ENCODE measurements at regions not wholly inside any gene's neighbourhood (a gene's known extent, or its start where the extent isn't known, plus 50 kb on each side); places are given as distances from the start of the nearest gene placed in this dataset.

DNA sequence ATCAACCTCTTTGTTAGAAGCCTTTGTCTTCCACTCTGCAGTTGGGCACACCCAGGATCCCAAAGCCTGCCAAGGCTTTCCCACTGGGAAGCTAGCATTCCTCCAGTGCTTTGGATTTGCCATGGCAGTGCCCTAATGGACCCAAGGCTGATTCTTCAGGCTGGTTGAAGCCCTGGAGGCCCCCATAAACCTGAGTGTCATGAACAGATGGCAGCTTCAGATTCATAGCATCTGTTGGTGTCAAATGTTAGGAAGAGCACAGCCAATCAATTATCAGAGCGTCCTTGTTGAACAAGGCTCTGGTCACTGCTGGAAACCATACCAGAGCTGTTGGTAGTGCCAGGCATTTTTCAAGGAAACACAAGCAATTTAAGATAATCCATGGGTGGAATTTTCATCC is 241.1 kb upstream of the KLF4 start:
- no peak overlapping the region for H3K4me3 ChIP-seq (ENCODE audit: low read depth, low read length)
- no peaks in the 10 kb centered on the region for H3K4me1 ChIP-seq (ENCODE audit: control insufficient read depth, insufficient read depth, low read length)
- no peaks in the 10 kb centered on the region for H3K9me3 ChIP-seq (ENCODE audit: control insufficient read depth, insufficient read depth, low read length)
- no peaks in the 10 kb centered on the region for H3K36me3 ChIP-seq (ENCODE audit: control insufficient read depth, insufficient read depth, low read length)
- H3K27ac ChIP-seq (ENCODE audit: low read depth, low read length), result no peak overlapping the region
- no peaks in the 10 kb centered on the region for H3K27me3 ChIP-seq (ENCODE audit: control insufficient read depth, insufficient read depth, low read length)
- H3K9ac ChIP-seq (ENCODE audit: low read depth, low read length), result no peak overlapping the region

DNA sequence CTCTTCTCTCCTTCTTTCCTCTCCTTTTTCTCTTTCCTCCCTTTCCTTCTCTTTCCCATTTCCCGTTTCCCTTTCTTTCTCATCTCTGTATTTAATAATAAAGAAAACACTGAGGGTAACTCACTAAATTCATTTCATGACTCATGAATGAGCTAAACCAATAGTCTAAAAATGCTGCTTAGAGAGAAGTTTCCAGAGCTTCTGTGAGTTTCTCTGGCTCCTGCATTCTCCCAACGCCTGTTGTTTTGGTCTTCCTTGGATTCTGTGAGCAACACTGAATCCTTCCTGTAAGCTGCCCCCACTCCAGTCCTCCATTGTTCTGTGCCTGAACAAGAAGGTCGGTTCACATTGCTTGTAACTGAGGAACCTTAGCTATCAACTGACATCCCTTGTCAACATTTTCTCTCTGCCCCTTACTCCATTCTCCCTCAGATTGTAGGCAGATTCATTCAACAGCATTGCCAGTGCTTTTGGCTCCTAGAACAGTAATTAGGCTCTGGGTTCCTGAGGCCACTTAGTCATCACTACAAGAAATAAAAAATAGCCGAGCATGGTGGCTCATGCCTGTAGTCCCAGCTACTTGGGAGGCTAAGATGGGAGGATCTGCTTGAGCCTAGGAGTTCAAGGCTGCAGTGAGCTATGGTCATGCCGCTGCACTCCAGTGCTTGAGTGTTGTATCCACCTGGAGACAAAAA is 237.7 kb upstream of the KLF4 start:
- Histone ChIP-seq H3K9ac (ENCODE audit: low read depth, low read length) (no peak overlapping the region), H3K4me3 (ENCODE audit: low read depth, low read length) (no peak overlapping the region)

DNA sequence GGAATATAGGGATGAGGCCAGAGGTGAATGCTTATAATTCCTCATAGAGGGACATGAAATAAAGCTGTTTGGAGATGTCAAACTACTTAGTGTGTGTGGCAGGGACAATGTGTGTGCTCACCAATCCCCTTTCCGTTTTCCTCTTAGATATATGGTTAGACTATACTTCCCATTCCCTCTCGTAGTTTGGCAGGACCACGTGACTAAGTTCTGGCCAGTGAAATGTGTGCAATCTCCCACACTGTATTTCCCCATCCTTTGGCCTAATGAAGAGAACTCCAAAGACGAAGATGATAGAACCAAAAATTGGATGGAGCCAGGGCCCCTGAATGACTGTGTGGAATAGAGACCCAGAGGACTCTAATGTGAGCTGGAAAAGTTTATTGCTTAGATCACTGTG is 233.4 kb upstream of the KLF4 start:
- H3K9ac ChIP-seq (ENCODE audit: low read depth, low read length), result no peak overlapping the region

More for the DNA sequence above, 237.7 kb upstream of the KLF4 start:
- no peaks in the 10 kb centered on the region for H3K27me3 ChIP-seq (ENCODE audit: control insufficient read depth, insufficient read depth, low read length)
- no peaks in the 10 kb centered on the region for H3K9me3 ChIP-seq (ENCODE audit: control insufficient read depth, insufficient read depth, low read length)
- H3K4me1 ChIP-seq (ENCODE audit: control insufficient read depth, insufficient read depth, low read length), result no peaks in the 10 kb centered on the region
- no peaks in the 10 kb centered on the region for H3K36me3 ChIP-seq (ENCODE audit: control insufficient read depth, insufficient read depth, low read length)
- no peak overlapping the region for H3K27ac ChIP-seq (ENCODE audit: low read depth, low read length)

DNA sequence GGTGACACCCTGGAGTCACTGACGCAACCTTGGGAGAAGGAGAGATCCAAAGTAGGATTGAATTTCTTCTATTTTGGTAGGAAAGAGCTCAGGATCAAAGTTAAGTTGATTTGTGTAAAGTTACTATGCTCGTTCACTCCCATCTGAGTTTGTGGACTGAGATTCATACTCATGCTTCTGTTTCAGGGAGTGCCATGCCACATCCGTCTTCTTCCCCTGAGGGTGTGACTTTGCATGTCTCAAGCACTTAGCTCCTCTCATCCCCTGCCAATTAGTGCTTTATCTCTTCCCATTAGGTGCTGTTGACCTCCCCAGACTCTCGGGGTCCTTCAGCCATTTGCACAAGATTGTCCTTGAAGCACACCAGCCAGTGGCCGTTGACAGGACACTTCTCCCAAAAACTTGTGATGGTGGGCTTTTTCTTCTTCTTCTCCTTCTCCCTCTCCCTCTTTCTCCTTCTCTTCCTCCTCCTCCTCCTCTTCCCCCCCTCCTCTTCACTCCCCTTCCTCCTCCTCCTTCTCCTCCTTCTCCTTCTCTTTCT is 232.2 kb upstream of the KLF4 start:
- H3K9me3 ChIP-seq (ENCODE audit: control insufficient read depth, insufficient read depth, low read length), result no peaks in the 10 kb centered on the region
- no peaks in the 10 kb centered on the region for H3K36me3 ChIP-seq (ENCODE audit: control insufficient read depth, insufficient read depth, low read length)
- H3K27me3 ChIP-seq (ENCODE audit: control insufficient read depth, insufficient read depth, low read length), result no peaks in the 10 kb centered on the region
- no peak overlapping the region for H3K9ac ChIP-seq (ENCODE audit: low read depth, low read length)
- no peak overlapping the region for H3K27ac ChIP-seq (ENCODE audit: low read depth, low read length)
- no peak overlapping the region for H3K4me3 ChIP-seq (ENCODE audit: low read depth, low read length)
- no peaks in the 10 kb centered on the region for H3K4me1 ChIP-seq (ENCODE audit: control insufficient read depth, insufficient read depth, low read length)

More for the DNA sequence above, 233.4 kb upstream of the KLF4 start:
- Histone ChIP-seq H3K27me3 (ENCODE audit: control insufficient read depth, insufficient read depth, low read length) (no peaks in the 10 kb centered on the region), H3K4me1 (ENCODE audit: control insufficient read depth, insufficient read depth, low read length) (no peaks in the 10 kb centered on the region), H3K36me3 (ENCODE audit: control insufficient read depth, insufficient read depth, low read length) (no peaks in the 10 kb centered on the region), H3K4me3 (ENCODE audit: low read depth, low read length) (no peak overlapping the region), H3K9me3 (ENCODE audit: control insufficient read depth, insufficient read depth, low read length) (no peaks in the 10 kb centered on the region), H3K27ac (ENCODE audit: low read depth, low read length) (no peak overlapping the region)

DNA sequence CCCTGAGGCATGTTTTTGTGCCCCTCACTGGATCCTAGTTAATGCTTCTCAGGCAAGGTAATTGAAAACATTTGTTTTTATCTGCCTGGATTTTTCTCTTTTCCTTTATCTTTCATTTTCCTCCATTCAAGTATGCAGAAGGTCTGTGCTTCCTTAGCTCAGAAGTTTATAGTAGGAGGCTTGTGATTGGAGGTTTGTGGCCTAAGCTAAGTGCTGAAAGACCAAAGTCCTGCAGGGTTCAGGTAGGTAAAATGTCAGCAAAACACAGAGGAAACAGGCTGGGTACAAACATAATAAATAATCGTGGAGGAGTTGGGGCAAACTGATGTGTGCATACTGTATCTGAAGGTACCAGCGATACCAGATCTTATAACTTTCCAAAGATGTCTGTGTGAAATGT is 230.9 kb upstream of the KLF4 start:
- Histone ChIP-seq H3K4me3 (ENCODE audit: low read depth, low read length) (no peak overlapping the region), H3K27me3 (ENCODE audit: control insufficient read depth, insufficient read depth, low read length) (no peaks in the 10 kb centered on the region), H3K9ac (ENCODE audit: low read depth, low read length) (no peak overlapping the region), H3K36me3 (ENCODE audit: control insufficient read depth, insufficient read depth, low read length) (no peaks in the 10 kb centered on the region), H3K9me3 (ENCODE audit: control insufficient read depth, insufficient read depth, low read length) (no peaks in the 10 kb centered on the region), H3K4me1 (ENCODE audit: control insufficient read depth, insufficient read depth, low read length) (no peaks in the 10 kb centered on the region), H3K27ac (ENCODE audit: low read depth, low read length) (no peak overlapping the region)

DNA sequence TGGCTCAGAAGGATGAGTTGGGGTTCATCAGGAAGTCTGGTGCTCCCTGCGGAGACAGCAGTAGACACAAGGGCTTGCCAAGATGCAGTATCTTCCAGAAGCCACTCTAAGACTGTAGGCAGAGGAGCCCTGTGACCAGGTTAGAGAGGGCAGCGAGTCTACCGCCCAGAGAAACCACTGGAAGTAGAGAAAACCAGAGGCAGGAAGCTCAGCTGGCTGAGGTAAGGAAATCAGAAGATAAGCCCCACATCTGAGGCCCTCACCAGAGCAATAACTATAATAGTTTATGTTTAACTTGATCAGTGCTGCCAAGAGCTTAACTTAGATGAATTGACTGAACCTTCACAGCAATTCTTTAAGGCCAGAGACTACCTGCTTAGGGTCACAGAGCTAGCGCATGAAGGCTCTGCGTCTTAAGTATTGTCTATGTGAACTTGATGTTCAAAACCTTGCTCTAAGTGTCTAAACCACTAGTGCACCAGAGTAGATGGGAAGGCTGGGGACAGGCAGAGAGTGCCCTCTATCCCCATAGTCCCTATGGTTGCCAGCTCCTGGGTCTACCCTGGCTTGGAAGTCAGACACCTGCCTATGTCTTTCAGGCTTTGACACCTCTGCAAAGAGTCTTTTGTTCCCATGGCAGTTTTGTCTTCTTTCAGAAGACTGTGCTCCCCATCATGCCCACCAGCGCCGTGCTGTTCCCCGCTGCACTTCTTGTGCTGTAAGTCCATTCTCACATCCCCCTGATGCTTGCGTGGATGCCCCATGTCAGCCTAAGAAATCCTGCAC is 228.2 kb upstream of the KLF4 start:
- Histone ChIP-seq H3K36me3 (ENCODE audit: control insufficient read depth, insufficient read depth, low read length) (no peaks in the 10 kb centered on the region), H3K4me3 (ENCODE audit: low read depth, low read length) (no peak overlapping the region), H3K9me3 (ENCODE audit: control insufficient read depth, insufficient read depth, low read length) (no peaks in the 10 kb centered on the region), H3K27ac (ENCODE audit: low read depth, low read length) (no peak overlapping the region), H3K9ac (ENCODE audit: low read depth, low read length) (no peak overlapping the region), H3K4me1 (ENCODE audit: control insufficient read depth, insufficient read depth, low read length) (no peaks in the 10 kb centered on the region), H3K27me3 (ENCODE audit: control insufficient read depth, insufficient read depth, low read length) (no peaks in the 10 kb centered on the region)

DNA sequence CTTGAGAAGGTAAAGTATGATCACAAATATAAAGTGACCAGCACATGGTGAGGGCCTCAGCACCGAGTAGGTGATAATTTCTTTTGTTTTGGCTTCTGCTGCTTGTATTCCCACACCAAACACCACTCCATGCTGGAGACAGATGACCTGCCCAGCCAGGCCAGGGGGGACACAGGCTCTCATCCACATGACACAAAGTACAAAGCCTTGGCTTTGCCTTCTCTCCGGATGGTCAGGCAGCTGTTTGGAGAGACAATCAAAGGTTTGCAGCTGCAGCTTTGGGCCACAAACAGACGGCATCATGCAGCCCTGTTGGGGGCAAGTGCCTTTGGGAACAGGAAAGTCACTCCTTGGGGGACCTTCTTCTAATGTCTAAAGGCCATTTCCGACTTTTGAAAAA is 226.2 kb upstream of the KLF4 start:
- Histone ChIP-seq H3K9me3 (ENCODE audit: control insufficient read depth, insufficient read depth, low read length) (no peaks in the 10 kb centered on the region), H3K36me3 (ENCODE audit: control insufficient read depth, insufficient read depth, low read length) (no peaks in the 10 kb centered on the region), H3K4me1 (ENCODE audit: control insufficient read depth, insufficient read depth, low read length) (no peaks in the 10 kb centered on the region), H3K9ac (ENCODE audit: low read depth, low read length) (no peak overlapping the region), H3K4me3 (ENCODE audit: low read depth, low read length) (no peak overlapping the region), H3K27me3 (ENCODE audit: control insufficient read depth, insufficient read depth, low read length) (no peaks in the 10 kb centered on the region), H3K27ac (ENCODE audit: low read depth, low read length) (no peak overlapping the region)

DNA sequence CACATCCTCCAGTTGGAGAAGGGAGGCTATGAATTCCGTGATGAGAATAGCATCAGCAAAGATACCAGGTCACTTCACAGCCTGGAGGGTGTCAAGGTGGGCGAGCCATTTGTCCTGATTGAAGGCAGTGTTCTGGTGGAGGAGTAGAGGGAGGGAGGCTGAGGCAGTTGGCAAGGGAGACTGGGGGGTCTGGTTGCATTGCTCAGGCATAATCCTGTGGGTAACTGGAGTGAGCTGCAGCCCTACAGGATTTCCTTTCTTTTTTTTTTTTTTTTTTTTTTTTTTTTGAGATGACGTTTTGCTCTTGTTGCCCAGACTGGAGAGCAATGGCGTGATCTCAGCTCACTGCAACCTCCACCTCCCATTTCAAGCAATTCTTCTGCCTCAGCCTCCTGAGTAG is 223.9 kb upstream of the KLF4 start:
- no peaks in the 10 kb centered on the region for H3K9me3 ChIP-seq (ENCODE audit: control insufficient read depth, insufficient read depth, low read length)

DNA sequence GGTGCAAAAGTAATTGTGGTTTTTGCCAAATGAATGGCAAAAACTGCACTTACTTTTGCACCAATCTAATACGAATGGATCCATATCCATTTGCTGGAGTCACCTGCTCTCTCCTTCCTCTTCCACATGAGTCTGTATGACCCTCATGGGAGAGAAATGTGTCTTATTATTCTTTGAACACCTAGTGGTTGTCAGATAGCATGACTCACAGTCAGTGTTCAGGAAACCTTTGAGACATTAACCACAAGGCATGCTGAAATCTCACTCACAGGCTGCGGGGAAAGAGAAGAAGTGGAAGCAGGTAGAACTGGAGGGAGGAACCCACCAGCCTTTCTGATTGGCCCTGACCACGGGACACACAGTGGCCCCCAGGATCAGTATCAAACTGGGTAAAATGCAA is 222.8 kb upstream of the KLF4 start:
- no peaks in the 10 kb centered on the region for H3K9me3 ChIP-seq (ENCODE audit: control insufficient read depth, insufficient read depth, low read length)
- H3K9ac ChIP-seq (ENCODE audit: low read depth, low read length), result no peak overlapping the region
- H3K36me3 ChIP-seq (ENCODE audit: control insufficient read depth, insufficient read depth, low read length), result no peaks in the 10 kb centered on the region
- no peaks in the 10 kb centered on the region for H3K27me3 ChIP-seq (ENCODE audit: control insufficient read depth, insufficient read depth, low read length)
- no peak overlapping the region for H3K4me3 ChIP-seq (ENCODE audit: low read depth, low read length)
- H3K4me1 ChIP-seq (ENCODE audit: control insufficient read depth, insufficient read depth, low read length), result no peaks in the 10 kb centered on the region
- no peak overlapping the region for H3K27ac ChIP-seq (ENCODE audit: low read depth, low read length)

More for the DNA sequence above, 223.9 kb upstream of the KLF4 start:
- Histone ChIP-seq H3K36me3 (ENCODE audit: control insufficient read depth, insufficient read depth, low read length) (no peaks in the 10 kb centered on the region), H3K27me3 (ENCODE audit: control insufficient read depth, insufficient read depth, low read length) (no peaks in the 10 kb centered on the region), H3K4me3 (ENCODE audit: low read depth, low read length) (no peak overlapping the region), H3K27ac (ENCODE audit: low read depth, low read length) (no peak overlapping the region), H3K9ac (ENCODE audit: low read depth, low read length) (no peak overlapping the region), H3K4me1 (ENCODE audit: control insufficient read depth, insufficient read depth, low read length) (no peaks in the 10 kb centered on the region)

DNA sequence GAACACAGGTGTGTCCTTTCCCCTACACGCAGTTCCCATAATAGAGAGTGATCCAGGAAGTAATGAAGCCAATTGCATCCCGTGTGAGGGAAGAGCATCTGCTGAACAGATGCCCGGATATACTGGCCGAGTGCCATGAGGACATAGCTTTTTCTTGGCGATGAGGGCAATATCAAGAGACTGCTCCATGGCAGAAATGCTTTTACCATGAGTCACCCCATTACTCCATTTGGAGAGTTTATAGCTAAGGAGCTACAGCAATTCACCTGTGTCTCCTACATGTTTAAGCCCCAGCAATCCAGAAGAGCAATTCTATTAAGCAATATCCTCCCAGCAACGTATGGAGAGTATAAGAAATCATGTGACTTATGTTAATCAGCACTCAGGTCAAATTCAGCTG is 222.0 kb upstream of the KLF4 start:
- Histone ChIP-seq H3K9me3 (ENCODE audit: control insufficient read depth, insufficient read depth, low read length) (no peaks in the 10 kb centered on the region), H3K9ac (ENCODE audit: low read depth, low read length) (no peak overlapping the region), H3K4me3 (ENCODE audit: low read depth, low read length) (no peak overlapping the region), H3K27ac (ENCODE audit: low read depth, low read length) (no peak overlapping the region), H3K27me3 (ENCODE audit: control insufficient read depth, insufficient read depth, low read length) (no peaks in the 10 kb centered on the region), H3K4me1 (ENCODE audit: control insufficient read depth, insufficient read depth, low read length) (no peaks in the 10 kb centered on the region), H3K36me3 (ENCODE audit: control insufficient read depth, insufficient read depth, low read length) (no peaks in the 10 kb centered on the region)

DNA sequence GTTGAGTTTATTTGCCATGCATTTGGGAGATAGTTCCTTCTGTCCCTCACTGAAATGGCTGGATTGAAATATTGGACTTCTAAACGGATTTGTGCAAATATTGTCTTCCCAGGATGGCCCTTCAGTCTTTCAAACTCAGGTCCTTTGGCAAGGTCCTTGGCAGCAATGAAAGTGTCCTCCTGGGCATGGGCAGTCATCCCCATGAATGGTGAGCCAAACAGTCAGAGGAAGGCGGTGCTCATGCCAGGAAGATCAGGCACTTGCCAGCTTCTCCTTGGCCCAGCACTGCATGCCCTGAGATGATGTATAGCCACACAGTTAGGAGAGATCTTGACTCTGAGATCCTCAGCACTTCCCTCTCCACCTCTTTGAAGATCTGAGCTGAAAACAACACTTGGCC is 221.4 kb upstream of the KLF4 start:
- Histone ChIP-seq H3K27ac (ENCODE audit: low read depth, low read length) (no peak overlapping the region), H3K4me3 (ENCODE audit: low read depth, low read length) (no peak overlapping the region), H3K9me3 (ENCODE audit: control insufficient read depth, insufficient read depth, low read length) (no peaks in the 10 kb centered on the region), H3K4me1 (ENCODE audit: control insufficient read depth, insufficient read depth, low read length) (no peaks in the 10 kb centered on the region), H3K9ac (ENCODE audit: low read depth, low read length) (no peak overlapping the region), H3K27me3 (ENCODE audit: control insufficient read depth, insufficient read depth, low read length) (no peaks in the 10 kb centered on the region), H3K36me3 (ENCODE audit: control insufficient read depth, insufficient read depth, low read length) (no peaks in the 10 kb centered on the region)

Measured in HUES48 (cell line).